Activated CD8-positive, alpha-beta T cell treated with anti-CD3 and anti-CD28 coated beads for 36 hours (primary cell): ENCODE measurements at regions not wholly inside any gene's neighbourhood (a gene's known extent, or its start where the extent isn't known, plus 50 kb on each side); places are given as distances from the start of the nearest gene placed in this dataset.

Source experiments
- ATAC-seq: fragments of 200-7000 bp; cut with Tn5 transposase; one replicate; pipeline ENCODE4 v1.10.0; 2021; ENCODE audit warnings: mild to moderate bottlenecking, moderate library complexity
- CTCF ChIA-PET: fragments of 350-600 bp; sonication (Branson Sonifier 250); formaldehyde crosslinking; loops from one replicate; lab custom pipeline; 2021; ENCODE audit warnings: antibody characterized with exemption; lab: Charles Lee
- POLR2A ChIA-PET: fragments of 350-600 bp; sonication (Branson Sonifier 250); formaldehyde crosslinking; loops from one replicate; lab custom pipeline; 2021; ENCODE audit warnings: antibody characterized with exemption; lab: Charles Lee
- DNase-seq: peaks from one replicate; pipeline ENCODE4 v3.0.0-alpha.2; 2020
- H3K27ac Mint-ChIP-seq: one replicate; pipeline ENCODE4 v1.8.0; 2021; ENCODE audit warnings: mild to moderate bottlenecking, mixed read lengths
- H3K27me3 Mint-ChIP-seq: one replicate; pipeline ENCODE4 v1.8.0; 2021; ENCODE audit warnings: mixed read lengths
- H3K36me3 Mint-ChIP-seq: one replicate; pipeline ENCODE4 v1.8.0; 2021; ENCODE audit warnings: low read depth, mixed read lengths
- H3K4me1 Mint-ChIP-seq: one replicate; pipeline ENCODE4 v1.8.0; 2021; ENCODE audit warnings: low read depth, mixed read lengths
- H3K4me3 Mint-ChIP-seq: one replicate; pipeline ENCODE4 v1.8.0; 2021; ENCODE audit warnings: mild to moderate bottlenecking, moderate library complexity, mixed read lengths
- H3K9me3 Mint-ChIP-seq: one replicate; pipeline ENCODE4 v1.8.0; 2021; ENCODE audit warnings: mixed read lengths
- intact Hi-C: fragments of 100-400 bp; cut with micrococcal nuclease; formaldehyde crosslinking; loops from one replicate; pipeline ENCODE4 v1.10.0; 2022
- TF ChIP-seq, protein P1 (sequence below): fragments of 200-600 bp; IDR thresholded peaks from one replicate; pipeline ENCODE4 v1.8.0; 2022; ENCODE audit warnings: antibody characterized with exemption, mild to moderate bottlenecking

DNA sequence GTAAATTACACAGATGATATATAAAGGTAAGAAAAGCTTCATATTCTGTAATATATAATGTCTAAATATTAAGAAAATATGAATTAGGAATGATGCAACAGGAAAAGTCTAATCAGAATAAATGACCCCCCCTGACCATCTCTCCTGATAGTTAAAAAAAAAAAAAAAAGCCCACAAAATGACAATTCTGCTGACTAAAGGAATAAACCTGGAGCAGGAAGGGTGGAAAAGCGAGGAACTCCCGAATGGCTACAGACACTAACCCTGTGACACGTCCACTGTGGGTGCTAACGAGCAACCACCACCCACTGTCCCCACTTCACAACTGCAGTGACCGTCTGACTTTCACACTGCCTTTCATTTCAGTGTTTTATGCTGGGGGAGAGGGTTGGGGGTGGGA lies 67.6 kb upstream of the FOXQ1 start:
- CTCF ChIA-PET = no interaction called here
- intact Hi-C loops = no loop called here
- POLR2A ChIA-PET = no interaction called here
- Mint-ChIP-seq H3K27ac (no peak overlapping the region), H3K36me3 (no peaks in the 10 kb centered on the region), H3K27me3 (peaks cover 2% of the 10 kb centered on the region), H3K4me1 (no peaks in the 10 kb centered on the region), H3K9me3 (no peaks in the 10 kb centered on the region), H3K4me3 (no peak overlapping the region)
- DNase-seq (no peak), ATAC-seq (no peak)
- TF ChIP-seq, protein P1, sequence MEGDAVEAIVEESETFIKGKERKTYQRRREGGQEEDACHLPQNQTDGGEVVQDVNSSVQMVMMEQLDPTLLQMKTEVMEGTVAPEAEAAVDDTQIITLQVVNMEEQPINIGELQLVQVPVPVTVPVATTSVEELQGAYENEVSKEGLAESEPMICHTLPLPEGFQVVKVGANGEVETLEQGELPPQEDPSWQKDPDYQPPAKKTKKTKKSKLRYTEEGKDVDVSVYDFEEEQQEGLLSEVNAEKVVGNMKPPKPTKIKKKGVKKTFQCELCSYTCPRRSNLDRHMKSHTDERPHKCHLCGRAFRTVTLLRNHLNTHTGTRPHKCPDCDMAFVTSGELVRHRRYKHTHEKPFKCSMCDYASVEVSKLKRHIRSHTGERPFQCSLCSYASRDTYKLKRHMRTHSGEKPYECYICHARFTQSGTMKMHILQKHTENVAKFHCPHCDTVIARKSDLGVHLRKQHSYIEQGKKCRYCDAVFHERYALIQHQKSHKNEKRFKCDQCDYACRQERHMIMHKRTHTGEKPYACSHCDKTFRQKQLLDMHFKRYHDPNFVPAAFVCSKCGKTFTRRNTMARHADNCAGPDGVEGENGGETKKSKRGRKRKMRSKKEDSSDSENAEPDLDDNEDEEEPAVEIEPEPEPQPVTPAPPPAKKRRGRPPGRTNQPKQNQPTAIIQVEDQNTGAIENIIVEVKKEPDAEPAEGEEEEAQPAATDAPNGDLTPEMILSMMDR = no peak

DNA sequence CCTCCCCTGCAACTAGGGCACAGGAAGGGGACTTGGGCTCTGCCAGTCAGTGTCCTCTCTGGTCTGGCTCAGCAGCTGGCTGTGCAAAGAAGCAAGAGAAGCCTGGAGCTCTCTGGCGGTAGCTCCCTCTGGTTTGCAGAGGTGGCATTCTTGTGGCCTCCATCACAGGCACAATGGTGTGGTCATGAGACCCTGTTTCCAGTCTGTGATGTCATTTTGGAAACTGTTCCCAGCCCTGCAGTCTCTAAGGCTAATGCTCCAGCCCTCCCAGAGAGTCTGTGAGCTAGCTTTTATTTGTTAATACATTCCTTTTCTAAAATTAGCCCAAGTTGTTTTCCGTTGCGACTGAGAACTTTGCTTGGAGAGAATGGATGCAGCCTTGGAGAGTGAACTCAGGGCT lies 69.5 kb upstream of the FOXQ1 start:
- ATAC-seq (no peak), DNase-seq (no peak)
- H3K27ac Mint-ChIP-seq = no peak overlapping the region
- H3K36me3 Mint-ChIP-seq = no peaks in the 10 kb centered on the region
- POLR2A ChIA-PET = no interaction called here
- no peak overlapping the region for H3K4me3 Mint-ChIP-seq
- intact Hi-C loops = no loop called here
- H3K4me1 Mint-ChIP-seq = no peaks in the 10 kb centered on the region
- no peaks in the 10 kb centered on the region for H3K9me3 Mint-ChIP-seq
- TF ChIP-seq, protein P1 = no peak
- CTCF ChIA-PET = no interaction called here
- H3K27me3 Mint-ChIP-seq = peaks cover 7% of the 10 kb centered on the region

DNA sequence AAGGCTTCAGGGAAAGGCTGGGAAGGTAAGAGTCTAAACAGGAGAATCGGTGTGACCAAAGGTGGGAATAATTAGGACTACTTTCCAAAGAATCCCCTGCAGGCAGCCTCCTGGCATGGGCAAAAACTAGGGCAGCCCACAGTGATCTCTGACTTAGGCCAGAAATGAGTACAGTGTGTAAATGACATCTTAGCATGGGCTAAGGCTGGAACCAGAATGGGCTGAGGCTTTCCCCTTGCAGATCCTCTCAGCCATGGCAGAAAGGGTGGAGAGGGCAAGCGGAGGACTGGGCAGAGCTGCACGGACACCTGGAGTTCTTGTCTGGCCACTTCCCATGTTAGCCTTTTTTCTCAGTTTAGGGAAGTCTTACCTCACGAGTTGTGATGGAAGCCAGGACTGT lies 69.9 kb upstream of the FOXQ1 start:
- H3K27ac Mint-ChIP-seq = no peak overlapping the region
- intact Hi-C loops = no loop called here
- peaks cover 7% of the 10 kb centered on the region for H3K27me3 Mint-ChIP-seq
- no peaks in the 10 kb centered on the region for H3K36me3 Mint-ChIP-seq
- no peak for DNase-seq
- H3K9me3 Mint-ChIP-seq = no peaks in the 10 kb centered on the region
- H3K4me1 Mint-ChIP-seq = no peaks in the 10 kb centered on the region
- TF ChIP-seq, protein P1 = no peak
- ATAC-seq = no peak
- POLR2A ChIA-PET = no interaction called here
- CTCF ChIA-PET = no interaction called here
- H3K4me3 Mint-ChIP-seq = no peak overlapping the region

DNA sequence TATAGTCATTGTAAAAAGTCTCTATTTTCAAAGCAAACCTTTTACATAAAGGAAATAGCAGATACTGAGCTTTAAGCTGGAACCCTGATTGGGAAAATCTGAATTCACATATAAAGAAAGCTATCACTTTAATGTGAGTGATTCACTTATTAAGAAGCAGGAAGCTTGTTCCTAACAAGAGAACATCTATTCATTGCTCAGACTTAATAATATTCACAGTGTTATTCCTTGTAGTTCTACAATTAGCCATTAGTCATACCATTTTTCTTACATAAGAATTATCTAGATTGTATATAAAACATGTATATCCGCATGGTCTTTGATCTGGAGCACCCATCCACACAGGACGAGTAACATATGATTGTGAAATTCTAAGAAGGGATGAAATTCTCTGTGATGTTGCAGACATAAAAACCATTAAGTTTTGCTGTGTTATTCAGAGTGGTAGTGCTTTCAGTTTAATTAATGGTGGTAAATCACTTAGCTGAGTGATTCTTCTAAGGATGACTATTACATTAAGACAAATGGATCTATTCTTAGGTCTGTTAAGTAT lies 71.1 kb upstream of the FOXQ1 start:
- no peak overlapping the region for H3K4me3 Mint-ChIP-seq
- H3K9me3 Mint-ChIP-seq = no peaks in the 10 kb centered on the region
- no peak overlapping the region for H3K27ac Mint-ChIP-seq
- no peaks in the 10 kb centered on the region for H3K4me1 Mint-ChIP-seq
- intact Hi-C loops = no loop called here
- ChIA-PET CTCF (no interaction called here), POLR2A (no interaction called here)
- H3K27me3 Mint-ChIP-seq = peaks cover 7% of the 10 kb centered on the region
- no peaks in the 10 kb centered on the region for H3K36me3 Mint-ChIP-seq
- no peak for DNase-seq
- ATAC-seq = no peak
- TF ChIP-seq, protein P1 = no peak

DNA sequence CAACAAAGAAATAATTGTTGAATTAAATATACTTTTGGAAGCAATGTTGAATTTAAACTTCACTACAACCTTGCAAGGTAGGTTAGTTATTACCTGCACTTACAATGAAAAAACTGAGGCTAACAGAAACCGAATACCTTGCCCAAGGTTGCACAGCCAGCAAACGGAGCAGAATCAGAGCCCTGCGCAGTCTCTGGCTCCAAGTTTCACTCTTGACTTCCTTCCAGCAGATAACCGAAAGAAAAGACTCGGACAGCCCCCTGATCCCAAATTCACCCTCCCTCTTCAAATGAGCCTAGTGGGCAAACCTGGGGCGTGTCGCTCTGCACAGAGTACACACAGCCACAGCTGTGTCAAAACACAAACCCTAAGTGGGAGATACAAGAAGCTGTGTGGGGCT lies 72.1 kb upstream of the FOXQ1 start:
- CTCF ChIA-PET = no interaction called here
- intact Hi-C loops = no loop called here

More for the DNA sequence above, 72.1 kb upstream of the FOXQ1 start:
- DNase-seq (no peak), ATAC-seq (no peak)
- Mint-ChIP-seq H3K4me3 (no peak overlapping the region), H3K27ac (no peak overlapping the region), H3K36me3 (no peaks in the 10 kb centered on the region), H3K9me3 (no peaks in the 10 kb centered on the region), H3K27me3 (peaks cover 7% of the 10 kb centered on the region), H3K4me1 (no peaks in the 10 kb centered on the region)
- POLR2A ChIA-PET = no interaction called here
- TF ChIP-seq, protein P1 = no peak
